ENCODE measurements at regions not wholly inside any gene's neighbourhood (a gene's known extent, or its start where the extent isn't known, plus 50 kb on each side); places are given as distances from the start of the nearest gene placed in this dataset.

- DNase-seq (ENCODE audit: insufficient read length) (no peak), FAIRE-seq (no peak)
- TF ChIP-seq POLR2A (IDR thresholded peaks at IDR 0.05; ENCODE audit: low read depth, low read length): no peak
These were observed 260.7 kb upstream of the MAN1A1 start for GRCh38 chr6:119610265-119610664.

GRCh38 chr6:119609865-119610264 lies 260.3 kb upstream of the MAN1A1 start:
- FAIRE-seq (no peak), DNase-seq (ENCODE audit: insufficient read length) (no peak)
- TF ChIP-seq POLR2AphosphoS5 (IDR thresholded peaks at IDR 0.05; ENCODE audit: low read depth, low read length) (no peak), TAF1 (IDR thresholded peaks at IDR 0.05; ENCODE audit: borderline replicate concordance, low read depth, low read length) (no peak), POLR2A (IDR thresholded peaks at IDR 0.05; ENCODE audit: low read depth, low read length) (no peak)

- FAIRE-seq: no peak
- TF ChIP-seq TAF1 (IDR thresholded peaks at IDR 0.05; ENCODE audit: borderline replicate concordance, low read depth, low read length): no peak
- no peak for TF ChIP-seq POLR2AphosphoS5 (IDR thresholded peaks at IDR 0.05; ENCODE audit: low read depth, low read length)
- TF ChIP-seq POLR2A (IDR thresholded peaks at IDR 0.05; ENCODE audit: low read depth, low read length): no peak
- DNase-seq (ENCODE audit: insufficient read length): no peak
These were observed 259.4 kb upstream of the MAN1A1 start for GRCh38 chr6:119608994-119609393.

GRCh38 chr6:119604124-119604523 lies 254.6 kb upstream of the MAN1A1 start:
- FAIRE-seq (no peak), DNase-seq (ENCODE audit: insufficient read length) (no peak)
- TF ChIP-seq POLR2AphosphoS5 (IDR thresholded peaks at IDR 0.05; ENCODE audit: low read depth, low read length) (no peak), POLR2A (IDR thresholded peaks at IDR 0.05; ENCODE audit: low read depth, low read length) (no peak), TAF1 (IDR thresholded peaks at IDR 0.05; ENCODE audit: borderline replicate concordance, low read depth, low read length) (no peak)

- DNase-seq (ENCODE audit: insufficient read length): no peak
- FAIRE-seq: no peak
- TF ChIP-seq TAF1 (IDR thresholded peaks at IDR 0.05; ENCODE audit: borderline replicate concordance, low read depth, low read length) (no peak), POLR2A (IDR thresholded peaks at IDR 0.05; ENCODE audit: low read depth, low read length) (no peak), POLR2AphosphoS5 (IDR thresholded peaks at IDR 0.05; ENCODE audit: low read depth, low read length) (no peak)
These were observed 253.9 kb upstream of the MAN1A1 start for GRCh38 chr6:119603501-119603900.

- FAIRE-seq: no peak
- TF ChIP-seq POLR2A (IDR thresholded peaks at IDR 0.05; ENCODE audit: low read depth, low read length) (no peak), TAF1 (IDR thresholded peaks at IDR 0.05; ENCODE audit: borderline replicate concordance, low read depth, low read length) (no peak), POLR2AphosphoS5 (IDR thresholded peaks at IDR 0.05; ENCODE audit: low read depth, low read length) (no peak)
- DNase-seq (ENCODE audit: insufficient read length): no peak
These were observed 252.9 kb upstream of the MAN1A1 start for GRCh38 chr6:119602215-119603178.

- no peak for DNase-seq (ENCODE audit: insufficient read length)
- no peak for FAIRE-seq
- TF ChIP-seq POLR2AphosphoS5 (IDR thresholded peaks at IDR 0.05; ENCODE audit: low read depth, low read length) (no peak), TAF1 (IDR thresholded peaks at IDR 0.05; ENCODE audit: borderline replicate concordance, low read depth, low read length) (no peak), POLR2A (IDR thresholded peaks at IDR 0.05; ENCODE audit: low read depth, low read length) (no peak)
These were observed 249.3 kb upstream of the MAN1A1 start for GRCh38 chr6:119598883-119599282.

GRCh38 chr6:119594907-119595306 lies 245.3 kb upstream of the MAN1A1 start:
- DNase-seq (ENCODE audit: insufficient read length) (no peak), FAIRE-seq (no peak)
- TF ChIP-seq TAF1 (IDR thresholded peaks at IDR 0.05; ENCODE audit: borderline replicate concordance, low read depth, low read length) (no peak), POLR2AphosphoS5 (IDR thresholded peaks at IDR 0.05; ENCODE audit: low read depth, low read length) (no peak), POLR2A (IDR thresholded peaks at IDR 0.05; ENCODE audit: low read depth, low read length) (no peak)

- FAIRE-seq: no peak
- TF ChIP-seq POLR2A (IDR thresholded peaks at IDR 0.05; ENCODE audit: low read depth, low read length) (no peak), POLR2AphosphoS5 (IDR thresholded peaks at IDR 0.05; ENCODE audit: low read depth, low read length) (no peak), TAF1 (IDR thresholded peaks at IDR 0.05; ENCODE audit: borderline replicate concordance, low read depth, low read length) (no peak)
- DNase-seq (ENCODE audit: insufficient read length): no peak
These were observed 241.7 kb upstream of the MAN1A1 start for GRCh38 chr6:119591235-119591634.

- DNase-seq (ENCODE audit: insufficient read length) (no peak), FAIRE-seq (no peak)
- no peak for TF ChIP-seq TAF1 (IDR thresholded peaks at IDR 0.05; ENCODE audit: borderline replicate concordance, low read depth, low read length)
- TF ChIP-seq POLR2AphosphoS5 (IDR thresholded peaks at IDR 0.05; ENCODE audit: low read depth, low read length): no peak
- TF ChIP-seq POLR2A (IDR thresholded peaks at IDR 0.05; ENCODE audit: low read depth, low read length): no peak
These were observed 240.5 kb upstream of the MAN1A1 start for GRCh38 chr6:119590066-119590465.

GRCh38 chr6:119587537-119587936 lies 238.0 kb upstream of the MAN1A1 start:
- TF ChIP-seq TAF1 (IDR thresholded peaks at IDR 0.05; ENCODE audit: borderline replicate concordance, low read depth, low read length): no peak
- no peak for TF ChIP-seq POLR2AphosphoS5 (IDR thresholded peaks at IDR 0.05; ENCODE audit: low read depth, low read length)
- no peak for TF ChIP-seq POLR2A (IDR thresholded peaks at IDR 0.05; ENCODE audit: low read depth, low read length)
- FAIRE-seq: no peak
- DNase-seq (ENCODE audit: insufficient read length): no peak

GRCh38 chr6:119586250-119586882 lies 236.8 kb upstream of the MAN1A1 start:
- TF ChIP-seq POLR2A (IDR thresholded peaks at IDR 0.05; ENCODE audit: low read depth, low read length) (no peak), TAF1 (IDR thresholded peaks at IDR 0.05; ENCODE audit: borderline replicate concordance, low read depth, low read length) (no peak), POLR2AphosphoS5 (IDR thresholded peaks at IDR 0.05; ENCODE audit: low read depth, low read length) (no peak)
- FAIRE-seq (peak; percentile 27), DNase-seq (ENCODE audit: insufficient read length) (no peak)
